Parathyroid adenoma (tissue), 2 donors: ENCODE measurements at regions not wholly inside any gene's neighbourhood (a gene's known extent, or its start where the extent isn't known, plus 50 kb on each side); places are given as distances from the start of the nearest gene placed in this dataset.

ENCODE experiments used
- H2AFZ ChIP-seq: fragments of 300-600 bp; sonication (generic); one replicate; pipeline ENCODE4 v1.7.0; 2017; ENCODE audit warnings: antibody characterized with exemption, mild to moderate bottlenecking
- H3K27ac ChIP-seq: fragments of 300-600 bp; sonication (generic); one replicate; pipeline ENCODE4 v1.7.0; 2017
- H3K27me3 ChIP-seq: fragments of 300-600 bp; sonication (generic); one replicate; pipeline ENCODE4 v1.7.0; 2017; ENCODE audit warnings: low read length; ENCODE audit not compliant: control insufficient read depth, insufficient read depth
- H3K36me3 ChIP-seq: fragments of 300-600 bp; sonication (generic); one replicate; pipeline ENCODE4 v1.7.0; 2017; ENCODE audit warnings: low read length; ENCODE audit not compliant: control insufficient read depth, insufficient read depth
- H3K4me1 ChIP-seq: fragments of 300-600 bp; sonication (generic); one replicate; pipeline ENCODE4 v1.7.0; 2017; ENCODE audit warnings: control low read depth
- H3K4me2 ChIP-seq: fragments of 300-600 bp; sonication (generic); one replicate; pipeline ENCODE4 v1.7.0; 2017; ENCODE audit warnings: low read length
- H3K4me3 ChIP-seq: fragments of 300-600 bp; sonication (generic); one replicate; pipeline ENCODE4 v1.7.0; 2017; ENCODE audit warnings: low read depth, low read length
- H3K79me2 ChIP-seq: fragments of 300-600 bp; sonication (generic); one replicate; pipeline ENCODE4 v1.7.0; 2017; ENCODE audit warnings: control low read depth
- H3K9ac ChIP-seq: fragments of 300-600 bp; sonication (generic); one replicate; pipeline ENCODE4 v1.7.0; 2017; ENCODE audit warnings: mild to moderate bottlenecking
- H3K9me3 ChIP-seq: fragments of 300-600 bp; sonication (generic); one replicate; pipeline ENCODE4 v1.7.0; 2017; ENCODE audit warnings: low read length; ENCODE audit not compliant: control insufficient read depth
- CTCF ChIP-seq: fragments of 300-600 bp; sonication (generic); IDR thresholded peaks from one replicate; pipeline ENCODE4 v1.7.0; 2017; ENCODE audit warnings: antibody characterized with exemption, mild to moderate bottlenecking
- donor health status: primary hyperparathyroidism.

DNA sequence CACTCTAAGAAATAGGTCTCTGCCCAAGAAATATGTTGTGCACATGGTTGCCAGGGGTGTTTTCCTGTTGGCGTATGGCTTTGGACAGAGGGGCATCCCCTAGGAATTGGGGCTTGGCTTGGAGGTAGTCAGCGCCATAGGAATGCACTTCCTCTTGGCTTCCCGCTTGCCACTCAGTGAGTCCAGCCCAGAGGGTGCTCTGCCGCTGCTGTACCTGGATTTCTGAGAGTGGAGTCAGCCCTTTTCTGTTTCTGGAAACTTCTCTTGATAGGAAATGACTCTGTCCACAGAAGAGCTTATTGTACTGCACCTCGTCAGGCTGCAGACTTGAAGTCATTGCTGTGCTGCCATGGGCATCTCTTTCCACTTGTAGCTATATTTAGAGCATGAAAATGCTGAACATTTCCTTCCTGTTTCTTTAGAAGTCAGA lies 116.7 kb upstream of the MGAT5 start:
- H3K27ac ChIP-seq = peak overlapping the region; percentile 52
- no peak overlapping the region for H3K4me2 ChIP-seq
- no peak for TF ChIP-seq CTCF
- peaks cover 22% of the 10 kb centered on the region for H3K79me2 ChIP-seq
- no peak overlapping the region for H2AFZ ChIP-seq
- H3K27me3 ChIP-seq = no peaks in the 10 kb centered on the region
- no peaks in the 10 kb centered on the region for H3K36me3 ChIP-seq
- H3K4me3 ChIP-seq = no peak overlapping the region
- no peaks in the 10 kb centered on the region for H3K4me1 ChIP-seq
- H3K9ac ChIP-seq = no peak overlapping the region
- no peaks in the 10 kb centered on the region for H3K9me3 ChIP-seq

DNA sequence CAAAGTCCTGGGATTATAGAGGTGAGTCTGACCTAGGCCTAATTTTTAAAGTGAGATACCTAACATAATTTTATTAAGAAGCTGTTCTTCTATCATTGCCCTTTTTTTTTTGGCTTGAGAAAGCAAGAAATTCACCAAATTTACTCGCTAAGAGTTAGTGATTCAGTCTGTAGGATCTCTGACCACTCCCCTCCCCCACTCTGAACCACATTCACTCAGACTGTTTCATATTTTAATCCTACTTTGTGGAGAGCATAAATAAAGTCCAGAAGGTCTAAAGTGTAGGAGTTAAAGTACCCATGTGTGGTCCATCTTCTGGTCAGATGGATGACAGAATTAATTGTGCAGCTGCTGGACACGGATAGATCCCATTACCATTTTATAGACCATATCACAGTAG lies 115.8 kb upstream of the MGAT5 start:
- TF ChIP-seq CTCF = no peak
- Histone ChIP-seq H3K27me3 (no peaks in the 10 kb centered on the region), H3K36me3 (no peaks in the 10 kb centered on the region), H3K9me3 (no peaks in the 10 kb centered on the region), H3K4me3 (no peak overlapping the region), H3K4me1 (no peaks in the 10 kb centered on the region), H3K79me2 (peaks cover 20% of the 10 kb centered on the region), H3K9ac (no peak overlapping the region), H3K27ac (peak overlapping the region; percentile 29), H2AFZ (no peak overlapping the region), H3K4me2 (no peak overlapping the region)

DNA sequence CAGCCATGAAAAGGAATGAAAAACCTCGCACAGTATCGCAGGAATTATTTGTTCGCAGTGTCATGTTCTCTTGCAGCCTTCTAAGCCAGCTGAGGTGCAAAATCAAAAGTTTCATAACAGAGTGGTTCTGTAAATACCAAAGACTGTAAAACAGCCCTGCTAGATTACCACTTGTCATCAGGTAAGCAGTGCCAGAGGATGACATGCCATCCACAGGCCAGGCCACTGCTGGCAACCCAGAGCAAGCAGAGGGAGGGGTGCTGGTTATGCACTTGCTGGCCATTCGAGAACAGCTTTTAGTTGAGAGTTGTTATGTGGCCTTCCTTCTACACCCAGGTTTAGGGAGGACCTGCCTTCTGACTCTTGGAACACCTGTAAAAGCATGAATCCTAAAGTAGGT lies 114.3 kb upstream of the MGAT5 start:
- no peak overlapping the region for H3K4me3 ChIP-seq
- H3K9ac ChIP-seq = no peak overlapping the region
- H3K4me1 ChIP-seq = no peaks in the 10 kb centered on the region
- no peak overlapping the region for H3K4me2 ChIP-seq
- TF ChIP-seq CTCF = no peak
- no peak overlapping the region for H3K27ac ChIP-seq
- no peaks in the 10 kb centered on the region for H3K9me3 ChIP-seq
- H3K27me3 ChIP-seq = no peaks in the 10 kb centered on the region
- H3K36me3 ChIP-seq = no peaks in the 10 kb centered on the region
- H2AFZ ChIP-seq = no peak overlapping the region
- peaks cover 12% of the 10 kb centered on the region for H3K79me2 ChIP-seq

- Histone ChIP-seq H3K79me2 (peaks cover 12% of the 10 kb centered on the region), H3K9ac (no peak overlapping the region), H3K27ac (no peak overlapping the region), H3K27me3 (no peaks in the 10 kb centered on the region), H3K9me3 (no peaks in the 10 kb centered on the region), H3K36me3 (no peaks in the 10 kb centered on the region), H3K4me1 (no peaks in the 10 kb centered on the region), H3K4me2 (no peak overlapping the region), H3K4me3 (no peak overlapping the region), H2AFZ (no peak overlapping the region)
- no peak for TF ChIP-seq CTCF
These were observed 113.6 kb upstream of the MGAT5 start for GRCh38 chr2:134140251-134140661.

- Histone ChIP-seq H3K9ac (no peak overlapping the region), H3K27me3 (no peaks in the 10 kb centered on the region), H2AFZ (no peak overlapping the region), H3K9me3 (no peaks in the 10 kb centered on the region), H3K36me3 (no peaks in the 10 kb centered on the region), H3K27ac (no peak overlapping the region), H3K79me2 (peaks cover 10% of the 10 kb centered on the region), H3K4me3 (no peak overlapping the region), H3K4me1 (no peaks in the 10 kb centered on the region), H3K4me2 (no peak overlapping the region)
- TF ChIP-seq CTCF = no peak
These were observed 112.1 kb upstream of the MGAT5 start for GRCh38 chr2:134141598-134142340.
